GM12878 (cell line): ENCODE measurements at regions not wholly inside any gene's neighbourhood (a gene's known extent, or its start where the extent isn't known, plus 50 kb on each side); places are given as distances from the start of the nearest gene placed in this dataset.

ENCODE experiments used
- ATAC-seq: fragments of 200-7000 bp; cut with Tn5 transposase; 3 replicates; pipeline ENCODE4 v1.9.1; 2020; ENCODE audit warnings: mild to moderate bottlenecking, moderate library complexity
- BruUV-seq: library from RNA; stranded (reverse); fragments of 400-500 nt; replicated peaks from 2 replicates; lab custom pipeline; 2021; lab: Mats Ljungman, UMichigan
- CTCF ChIA-PET: fragments of 300-600 bp; sonication (Branson Sonifier 250); formaldehyde crosslinking; extraction: SDS; loops from one replicate; lab custom pipeline; 2021; ENCODE audit warnings: inconsistent platforms; lab: Yijun Ruan, JAX
- POLR2A ChIA-PET: fragments of 350-600 bp; formaldehyde crosslinking; extraction: SDS; loops from one replicate; lab custom pipeline; 2021; ENCODE audit warnings: inconsistent platforms; lab: Charles Lee
- RAD21 ChIA-PET: fragments of 300-600 bp; sonication (Branson Sonifier 250); formaldehyde crosslinking; loops from one replicate; lab custom pipeline; 2023; ENCODE audit warnings: antibody characterized with exemption; ENCODE audit not compliant: unreplicated experiment; lab: Charles Lee
- SMC1A ChIA-PET: fragments of 300-600 bp; sonication (Branson Sonifier 250); formaldehyde crosslinking; loops from one replicate; lab custom pipeline; 2023; ENCODE audit not compliant: unreplicated experiment, uncharacterized antibody; lab: Charles Lee
- DNase-seq: peaks from one replicate; pipeline ENCODE4 v3.0.0-alpha.2; 2011; ENCODE audit warnings: low read depth, low spot score
- FAIRE-seq: peaks from 3 replicates; lab custom pipeline; 2011; peaks lifted over from hg19 to GRCh38; lab: Jason Lieb, UNC
- H2AFZ ChIP-seq: 2 replicates; pipeline ENCODE4 v1.6.0; 2011; ENCODE audit warnings: low read depth, low read length, control low read depth; ENCODE audit not compliant: control insufficient read depth
- H3K27ac ChIP-seq: 2 replicates; pipeline ENCODE4 v1.5.1; 2011; ENCODE audit warnings: control low read depth; ENCODE audit not compliant: control insufficient read depth, insufficient read depth
- H3K27me3 ChIP-seq, 2 experiments: replicated peaks in 1 of 2; 2 replicates each; pipeline versions ENCODE4 v1.6.0 to v1.6.1; 2011; ENCODE audit warnings: low read length in 1 of 2; ENCODE audit not compliant: control insufficient read depth in 2 of 2, insufficient read depth in 2 of 2
- H3K36me3 ChIP-seq, 2 experiments: 2 replicates each; pipeline ENCODE4 v1.5.1; 2011; ENCODE audit warnings: low read length in 1 of 2; ENCODE audit not compliant: control insufficient read depth in 2 of 2, insufficient read depth in 2 of 2
- H3K4me1 ChIP-seq: 2 replicates; pipeline ENCODE4 v1.6.1; 2011; ENCODE audit warnings: mild to moderate bottlenecking, low read length, moderate library complexity, mixed read lengths; ENCODE audit not compliant: control insufficient read depth, insufficient read depth
- H3K4me2 ChIP-seq: 2 replicates; pipeline ENCODE4 v1.6.0; 2011; ENCODE audit warnings: control low read depth; ENCODE audit not compliant: control insufficient read depth, insufficient read depth
- H3K4me3 ChIP-seq: fragments of 200-600 bp; sonication (generic); 2 replicates; pipeline ENCODE4 v1.5.1; 2016
- H3K79me2 ChIP-seq: 2 replicates; pipeline ENCODE4 v1.6.0; 2011; ENCODE audit warnings: low read length; ENCODE audit not compliant: control insufficient read depth, insufficient read depth
- H3K9ac ChIP-seq: 2 replicates; pipeline ENCODE4 v1.8.0; 2011; ENCODE audit warnings: low read length, control low read depth, mixed read lengths; ENCODE audit not compliant: control insufficient read depth, insufficient read depth
- H3K9me3 ChIP-seq: replicated peaks from 3 replicates; pipeline ENCODE4 v1.5.1; 2011; ENCODE audit warnings: mild to moderate bottlenecking, low read length; ENCODE audit not compliant: control insufficient read depth, insufficient read depth
- H4K20me1 ChIP-seq: 2 replicates; pipeline ENCODE4 v1.6.0; 2011; ENCODE audit not compliant: control insufficient read depth, insufficient read depth
- ASH2L ChIP-seq: fragments of 300-600, 200-600 bp; sonication (generic); IDR thresholded peaks from 2 replicates; pipeline ENCODE4 v1.6.1; 2017; ENCODE audit warnings: low read depth, mild to moderate bottlenecking, borderline replicate concordance
- CHD4 ChIP-seq: fragments of 200-600 bp; sonication (generic); IDR thresholded peaks from 2 replicates; pipeline ENCODE4 v1.6.1; 2016; ENCODE audit warnings: mild to moderate bottlenecking
- FOXM1 ChIP-seq: IDR thresholded peaks from 2 replicates; pipeline ENCODE4 v1.6.1; 2012; ENCODE audit warnings: low read depth, mild to moderate bottlenecking, inconsistent platforms, low read length, moderate library complexity
- HCFC1 ChIP-seq: fragments of 150-350 bp; IDR thresholded peaks from 2 replicates; pipeline ENCODE4 v1.6.1; 2014; ENCODE audit warnings: low read length
- IRF4 ChIP-seq: IDR thresholded peaks from 2 replicates; pipeline ENCODE4 v1.6.1; 2011; ENCODE audit warnings: low read depth, low read length
- JUND ChIP-seq: IDR thresholded peaks from 2 replicates; pipeline ENCODE4 v1.6.1; 2012; ENCODE audit warnings: low read depth, mild to moderate bottlenecking, low read length, improper control_type of control experiment, moderate library complexity
- MEF2B ChIP-seq: fragments of 450-650 bp; IDR thresholded peaks from 2 replicates; pipeline ENCODE4 v1.6.1; 2018; ENCODE audit warnings: mild to moderate bottlenecking, moderate library complexity; ENCODE audit not compliant: partially characterized antibody, poor library complexity, severe bottlenecking
- MYB ChIP-seq: fragments of 150-350 bp; IDR thresholded peaks from 2 replicates; pipeline ENCODE4 v1.6.1; 2014; ENCODE audit warnings: mild to moderate bottlenecking, low read depth, low read length, borderline replicate concordance
- MYC ChIP-seq: IDR thresholded peaks from 2 replicates; pipeline ENCODE4 v1.6.1; 2011; ENCODE audit warnings: mild to moderate bottlenecking, low read length, moderate library complexity, inconsistent platforms; ENCODE audit not compliant: insufficient read depth, insufficient replicate concordance, insufficient read length, severe bottlenecking
- NR2C2 ChIP-seq: IDR thresholded peaks from 2 replicates; pipeline ENCODE4 v1.6.1; 2011; ENCODE audit warnings: borderline replicate concordance, low read depth; ENCODE audit not compliant: control insufficient read depth, insufficient read length
- RAD51 ChIP-seq: fragments of 450-650 bp; IDR thresholded peaks from 2 replicates; pipeline ENCODE4 v1.6.1; 2016; ENCODE audit warnings: moderate library complexity, mild to moderate bottlenecking, inconsistent platforms
- RCOR1 ChIP-seq: conservative IDR thresholded peaks from 2 replicates; pipeline ENCODE4 v1.6.1; 2012; ENCODE audit warnings: low read depth, low read length, improper control_type of control experiment
- SUPT20H ChIP-seq: IDR thresholded peaks from 2 replicates; pipeline ENCODE4 v1.6.1; 2011; ENCODE audit warnings: low read depth, mild to moderate bottlenecking, low read length, moderate library complexity, borderline replicate concordance; ENCODE audit not compliant: control insufficient read depth
- USF2 ChIP-seq: IDR thresholded peaks from 2 replicates; pipeline ENCODE4 v1.6.1; 2011; ENCODE audit warnings: low read depth, low read length, improper control_type of control experiment, borderline replicate concordance
- ZNF207 ChIP-seq: fragments of 450-650 bp; IDR thresholded peaks from 2 replicates; pipeline ENCODE4 v1.6.1; 2014; ENCODE audit warnings: antibody characterized with exemption, mild to moderate bottlenecking, borderline replicate concordance
- WGBS: methylation state at CpG from one replicate; pipeline ENCODE4 v1.1.6; 2016; ENCODE audit warnings: low lambda C conversion rate; ENCODE audit not compliant: insufficient replicate concordance, insufficient coverage; ENCODE audit errors: missing lambda C conversion rate; 5-methylcytosine and 5-hydroxymethylcytosine counted together
- in situ Hi-C: fragments of 300-500 bp; cut with MboI; formaldehyde crosslinking; loops from 9 replicates; pipeline ENCODE4 v1.14.3; 2018; ENCODE audit warnings: mixed read lengths
- intact Hi-C: fragments of 100-400 bp; cut with micrococcal nuclease; formaldehyde crosslinking; loops from one replicate; pipeline ENCODE4 v1.14.2; 2022; ENCODE audit not compliant: unreplicated experiment
- TF ChIP-seq, protein P1 (sequence below): IDR thresholded peaks from 2 replicates; pipeline ENCODE4 v1.6.1; 2011; ENCODE audit warnings: low read depth, mild to moderate bottlenecking, low read length, moderate library complexity, borderline replicate concordance; ENCODE audit errors: extremely low read depth
- TF ChIP-seq, protein P2 (sequence below): fragments of 450-650 bp; IDR thresholded peaks from 2 replicates; pipeline ENCODE4 v1.6.1; 2014; ENCODE audit warnings: mild to moderate bottlenecking

GRCh38 chr1:80059940-80060339 lies 1053.4 kb upstream of the ADGRL4 start:
- BruUV-seq = no TSS peak
- WGBS = 25% methylated on average over 4 of the region's 4 CpGs
- Histone ChIP-seq H3K4me1 (no peaks in the 10 kb centered on the region), H3K9ac (no peak overlapping the region), H3K36me3 (no peaks in the 10 kb centered on the region), H3K4me2 (no peak overlapping the region), H4K20me1 (no peaks in the 10 kb centered on the region), H3K27me3 (no peaks in the 10 kb centered on the region), H3K27ac (no peak overlapping the region), H3K9me3 (no peaks in the 10 kb centered on the region), H2AFZ (no peak overlapping the region), H3K4me3 (no peak overlapping the region), H3K79me2 (no peaks in the 10 kb centered on the region)
- ChIA-PET RAD21 (no interaction called here), POLR2A (no interaction called here), SMC1A (no interaction called here), CTCF (no interaction called here)
- ATAC-seq (no peak), DNase-seq (no peak), FAIRE-seq (no peak)
- TF ChIP-seq MYC (no peak), HCFC1 (no peak), CHD4 (no peak), USF2 (no peak), ZNF207 (no peak), ASH2L (no peak), SUPT20H (no peak), RAD51 (no peak), NR2C2 (no peak), FOXM1 (no peak), MEF2B (no peak), JUND (no peak), MYB (no peak), RCOR1 (no peak), IRF4 (no peak)
- TF ChIP-seq, protein P1, sequence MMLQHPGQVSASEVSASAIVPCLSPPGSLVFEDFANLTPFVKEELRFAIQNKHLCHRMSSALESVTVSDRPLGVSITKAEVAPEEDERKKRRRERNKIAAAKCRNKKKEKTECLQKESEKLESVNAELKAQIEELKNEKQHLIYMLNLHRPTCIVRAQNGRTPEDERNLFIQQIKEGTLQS = no peak
- TF ChIP-seq, protein P2, sequence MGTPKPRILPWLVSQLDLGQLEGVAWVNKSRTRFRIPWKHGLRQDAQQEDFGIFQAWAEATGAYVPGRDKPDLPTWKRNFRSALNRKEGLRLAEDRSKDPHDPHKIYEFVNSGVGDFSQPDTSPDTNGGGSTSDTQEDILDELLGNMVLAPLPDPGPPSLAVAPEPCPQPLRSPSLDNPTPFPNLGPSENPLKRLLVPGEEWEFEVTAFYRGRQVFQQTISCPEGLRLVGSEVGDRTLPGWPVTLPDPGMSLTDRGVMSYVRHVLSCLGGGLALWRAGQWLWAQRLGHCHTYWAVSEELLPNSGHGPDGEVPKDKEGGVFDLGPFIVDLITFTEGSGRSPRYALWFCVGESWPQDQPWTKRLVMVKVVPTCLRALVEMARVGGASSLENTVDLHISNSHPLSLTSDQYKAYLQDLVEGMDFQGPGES = no peak
- in situ Hi-C loops (no loop called here), intact Hi-C loops (no loop called here)
